HEK293 (cell line): ENCODE measurements at regions not wholly inside any gene's neighbourhood (a gene's known extent, or its start where the extent isn't known, plus 50 kb on each side); places are given as distances from the start of the nearest gene placed in this dataset.

Experiments used
- CTCF ChIA-PET: fragments of 350-600 bp; formaldehyde crosslinking; extraction: SDS; loops from one replicate; lab custom pipeline; 2021; ENCODE audit warnings: antibody characterized with exemption; lab: Yijun Ruan, JAX
- POLR2A ChIA-PET: fragments of 300-600 bp; formaldehyde crosslinking; extraction: SDS; loops from one replicate; lab custom pipeline; 2020; ENCODE audit warnings: antibody characterized with exemption, inconsistent platforms; lab: Yijun Ruan, JAX
- H3K27ac ChIP-seq: fragments of 200-500 bp; sonication (Bioruptor generic); 2 replicates; pipeline ENCODE4 v1.5.1; 2014; ENCODE audit warnings: low read depth, low read length, control low read depth, inconsistent platforms; ENCODE audit errors: extremely low read depth
- H3K36me3 ChIP-seq, 2 experiments: fragments of 200-500 bp in 1 of 2; sonication (Bioruptor generic) in 1 of 2; 1 replicate in 1 of 2; 2 replicates in 1 of 2; pipeline ENCODE4 v1.5.1; 2014 to 2017; ENCODE audit warnings: inconsistent platforms in 2 of 2, low read length in 2 of 2; ENCODE audit not compliant: control insufficient read depth in 2 of 2, insufficient read depth in 1 of 2
- H3K4me1 ChIP-seq: fragments of 200-500 bp; sonication (Bioruptor generic); 2 replicates; pipeline ENCODE4 v1.5.1; 2014; ENCODE audit warnings: mild to moderate bottlenecking, low read length, inconsistent platforms; ENCODE audit not compliant: control insufficient read depth, insufficient read depth
- H3K4me3 ChIP-seq: 2 replicates; pipeline ENCODE4 v1.5.1; 2011; ENCODE audit warnings: low read depth, mild to moderate bottlenecking, control low read depth, low read length, moderate library complexity
- H3K9me3 ChIP-seq: fragments of 200-500 bp; sonication (Bioruptor generic); 2 replicates; pipeline ENCODE4 v1.5.1; 2014; ENCODE audit warnings: low read depth, low read length, inconsistent platforms; ENCODE audit not compliant: control insufficient read depth, insufficient read depth
- BCL11B ChIP-seq: fragments of 450-650 bp; formaldehyde crosslinking; IDR thresholded peaks from 2 replicates; pipeline ENCODE4 v1.5.1; 2016; ENCODE audit warnings: low read depth, missing biosample characterization, missing genetic modification characterization
- CTCF ChIP-seq: fragments of 450-650 bp; formaldehyde crosslinking; IDR thresholded peaks from 2 replicates; pipeline ENCODE4 v1.5.1; 2016; ENCODE audit warnings: missing biosample characterization, missing genetic modification characterization
- GLIS1 ChIP-seq: fragments of 450-650 bp; formaldehyde crosslinking; IDR thresholded peaks from 2 replicates; pipeline ENCODE4 v1.5.1; 2016; ENCODE audit warnings: missing biosample characterization, missing genetic modification characterization
- HIC1 ChIP-seq: fragments of 450-650 bp; formaldehyde crosslinking; IDR thresholded peaks from 2 replicates; pipeline ENCODE4 v1.5.1; 2016; ENCODE audit warnings: missing biosample characterization, missing genetic modification characterization
- HOXD13 ChIP-seq: sonication (generic); formaldehyde crosslinking; IDR thresholded peaks from 2 replicates; pipeline ENCODE4 v1.8.0; 2022; ENCODE audit warnings: missing genetic modification reagents, borderline replicate concordance
- OSR2 ChIP-seq: fragments of 450-650 bp; formaldehyde crosslinking; IDR thresholded peaks from 2 replicates; pipeline ENCODE4 v1.5.1; 2016; ENCODE audit warnings: missing biosample characterization, missing genetic modification characterization
- REPIN1 ChIP-seq: fragments of 450-650 bp; formaldehyde crosslinking; IDR thresholded peaks from 2 replicates; pipeline ENCODE4 v1.5.1; 2017; ENCODE audit warnings: missing biosample characterization, missing genetic modification characterization, low read depth
- SALL2 ChIP-seq: fragments of 450-650 bp; formaldehyde crosslinking; IDR thresholded peaks from 2 replicates; pipeline ENCODE4 v1.5.0; 2017; ENCODE audit warnings: missing biosample characterization, mild to moderate bottlenecking, missing genetic modification characterization, borderline replicate concordance
- SP7 ChIP-seq: fragments of 450-650 bp; formaldehyde crosslinking; IDR thresholded peaks from 2 replicates; pipeline ENCODE4 v1.5.1; 2016; ENCODE audit warnings: missing biosample characterization, missing genetic modification characterization
- ZBTB20 ChIP-seq: fragments of 450-650 bp; formaldehyde crosslinking; IDR thresholded peaks from 2 replicates; pipeline ENCODE4 v1.5.1; 2016; ENCODE audit warnings: missing biosample characterization, missing genetic modification characterization
- ZBTB8A ChIP-seq: fragments of 450-650 bp; formaldehyde crosslinking; IDR thresholded peaks from 2 replicates; pipeline ENCODE4 v1.5.1; 2016; ENCODE audit warnings: missing biosample characterization, missing genetic modification characterization
- ZNF10 ChIP-seq: fragments of 450-650 bp; formaldehyde crosslinking; IDR thresholded peaks from 2 replicates; pipeline ENCODE4 v1.5.1; 2017; ENCODE audit warnings: missing biosample characterization, missing genetic modification characterization
- ZNF211 ChIP-seq: fragments of 450-650 bp; formaldehyde crosslinking; IDR thresholded peaks from 2 replicates; pipeline ENCODE4 v1.5.1; 2016; ENCODE audit warnings: low read depth, missing biosample characterization, missing genetic modification characterization
- ZNF223 ChIP-seq: fragments of 450-650 bp; formaldehyde crosslinking; IDR thresholded peaks from 2 replicates; pipeline ENCODE4 v1.5.1; 2016; ENCODE audit warnings: missing biosample characterization, missing genetic modification characterization
- ZNF248 ChIP-seq: fragments of 450-650 bp; formaldehyde crosslinking; IDR thresholded peaks from 2 replicates; pipeline ENCODE4 v1.5.1; 2017; ENCODE audit warnings: missing biosample characterization, missing genetic modification characterization
- ZNF324 ChIP-seq: fragments of 450-650 bp; formaldehyde crosslinking; IDR thresholded peaks from 2 replicates; pipeline ENCODE4 v1.5.1; 2016; ENCODE audit warnings: missing biosample characterization, missing genetic modification characterization
- ZNF37A ChIP-seq: fragments of 450-650 bp; IDR thresholded peaks from 2 replicates; pipeline ENCODE4 v1.5.1; 2018; ENCODE audit warnings: missing biosample characterization, missing genetic modification characterization
- ZNF530 ChIP-seq: fragments of 450-650 bp; formaldehyde crosslinking; IDR thresholded peaks from 2 replicates; pipeline ENCODE4 v1.5.1; 2016; ENCODE audit warnings: low read depth, missing biosample characterization, missing genetic modification characterization
- ZNF548 ChIP-seq: fragments of 450-650 bp; formaldehyde crosslinking; IDR thresholded peaks from 2 replicates; pipeline ENCODE4 v1.5.1; 2016; ENCODE audit warnings: missing biosample characterization, missing genetic modification characterization
- ZNF580 ChIP-seq: fragments of 450-650 bp; formaldehyde crosslinking; IDR thresholded peaks from 2 replicates; pipeline ENCODE4 v1.5.1; 2016; ENCODE audit warnings: missing biosample characterization, missing genetic modification characterization
- ZNF610 ChIP-seq: fragments of 450-650 bp; formaldehyde crosslinking; IDR thresholded peaks from 2 replicates; pipeline ENCODE4 v1.5.1; 2016; ENCODE audit warnings: missing biosample characterization, missing genetic modification characterization, borderline replicate concordance
- ZNF629 ChIP-seq: fragments of 450-650 bp; formaldehyde crosslinking; IDR thresholded peaks from 2 replicates; pipeline ENCODE4 v1.5.1; 2017; ENCODE audit warnings: missing biosample characterization, missing genetic modification characterization
- ZNF76 ChIP-seq: fragments of 450-650 bp; formaldehyde crosslinking; IDR thresholded peaks from 2 replicates; pipeline ENCODE4; 2016; ENCODE audit warnings: low read depth, missing biosample characterization, missing genetic modification characterization, borderline replicate concordance
- ZSCAN30 ChIP-seq: fragments of 450-650 bp; IDR thresholded peaks from 2 replicates; pipeline ENCODE4 v1.5.1; 2018; ENCODE audit warnings: missing biosample characterization, mild to moderate bottlenecking, missing genetic modification characterization, moderate library complexity
- TF ChIP-seq, protein P1 (sequence below): fragments of 450-650 bp; formaldehyde crosslinking; IDR thresholded peaks from 2 replicates; pipeline ENCODE4 v1.5.1; 2016; ENCODE audit warnings: missing biosample characterization, missing genetic modification characterization
- TF ChIP-seq, protein P2 (sequence below): fragments of 450-650 bp; formaldehyde crosslinking; IDR thresholded peaks from 2 replicates; pipeline ENCODE4 v1.5.1; 2016; ENCODE audit warnings: missing biosample characterization, missing genetic modification characterization
- TF ChIP-seq, protein P3 (sequence below): fragments of 450-650 bp; formaldehyde crosslinking; IDR thresholded peaks from 2 replicates; pipeline ENCODE4 v1.5.1; 2017; ENCODE audit warnings: missing biosample characterization, mild to moderate bottlenecking, missing genetic modification characterization, moderate library complexity

DNA sequence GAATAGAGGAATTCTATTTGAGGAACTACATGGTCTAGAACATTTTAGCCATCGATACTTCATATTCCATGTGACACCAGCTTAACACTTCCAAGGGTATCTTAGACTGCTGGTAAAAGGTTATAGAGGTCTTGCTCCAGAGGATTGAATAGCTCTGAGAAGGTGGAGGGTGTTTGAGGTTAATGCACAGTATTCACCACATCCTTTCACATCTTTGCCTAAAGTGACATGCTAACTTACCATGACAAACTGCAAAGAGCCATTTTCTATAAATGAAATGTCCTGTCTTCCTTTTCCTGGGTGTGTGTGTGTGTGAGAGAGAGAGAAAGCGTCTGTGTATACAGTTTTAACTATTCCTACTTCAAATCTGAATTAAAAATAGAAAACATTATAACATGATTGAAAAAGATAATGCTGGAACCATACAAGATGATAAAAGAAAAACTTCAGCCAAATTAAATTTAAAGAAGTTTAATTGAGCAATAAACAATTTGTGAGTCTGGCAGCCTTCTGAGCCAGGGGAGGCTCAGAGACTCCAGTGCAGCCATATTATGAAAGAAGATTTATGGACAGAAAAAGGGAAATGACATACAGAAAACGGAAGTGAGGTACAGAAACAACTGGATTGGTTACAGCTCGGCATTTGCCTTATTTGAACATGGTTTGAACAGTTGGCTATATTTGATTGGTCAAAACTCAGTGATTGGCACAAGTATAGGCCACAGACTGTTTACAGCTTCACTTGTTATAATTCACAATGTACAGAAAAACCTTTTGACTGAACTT, 320.9 kb upstream of the CCDC179 start:
- Histone ChIP-seq H3K36me3 (no peaks in the 10 kb centered on the region), H3K4me1 (no peaks in the 10 kb centered on the region), H3K27ac (no peak overlapping the region), H3K4me3 (no peak overlapping the region), H3K9me3 (no peaks in the 10 kb centered on the region)
- ChIA-PET CTCF (no interaction called here), POLR2A (no interaction called here)
- TF ChIP-seq ZNF530, result no peak
- TF ChIP-seq ZNF211 (tag by site-specific recombination), result no peak
- no peak for TF ChIP-seq ZNF580 (tag by site-specific recombination)
- TF ChIP-seq ZNF610 (tag by site-specific recombination), result no peak
- TF ChIP-seq BCL11B (tag by site-specific recombination), result no peak
- no peak for TF ChIP-seq ZNF223 (tag by site-specific recombination)
- TF ChIP-seq, protein P1, sequence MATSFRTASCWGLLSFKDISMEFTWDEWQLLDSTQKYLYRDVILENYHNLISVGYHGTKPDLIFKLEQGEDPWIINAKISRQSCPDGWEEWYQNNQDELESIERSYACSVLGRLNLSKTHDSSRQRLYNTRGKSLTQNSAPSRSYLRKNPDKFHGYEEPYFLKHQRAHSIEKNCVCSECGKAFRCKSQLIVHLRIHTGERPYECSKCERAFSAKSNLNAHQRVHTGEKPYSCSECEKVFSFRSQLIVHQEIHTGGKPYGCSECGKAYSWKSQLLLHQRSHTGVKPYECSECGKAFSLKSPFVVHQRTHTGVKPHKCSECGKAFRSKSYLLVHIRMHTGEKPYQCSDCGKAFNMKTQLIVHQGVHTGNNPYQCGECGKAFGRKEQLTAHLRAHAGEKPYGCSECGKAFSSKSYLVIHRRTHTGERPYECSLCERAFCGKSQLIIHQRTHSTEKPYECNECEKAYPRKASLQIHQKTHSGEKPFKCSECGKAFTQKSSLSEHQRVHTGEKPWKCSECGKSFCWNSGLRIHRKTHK, result no peak
- no peak for TF ChIP-seq GLIS1
- no peak for TF ChIP-seq OSR2 (tag by site-specific recombination)
- TF ChIP-seq, protein P2, sequence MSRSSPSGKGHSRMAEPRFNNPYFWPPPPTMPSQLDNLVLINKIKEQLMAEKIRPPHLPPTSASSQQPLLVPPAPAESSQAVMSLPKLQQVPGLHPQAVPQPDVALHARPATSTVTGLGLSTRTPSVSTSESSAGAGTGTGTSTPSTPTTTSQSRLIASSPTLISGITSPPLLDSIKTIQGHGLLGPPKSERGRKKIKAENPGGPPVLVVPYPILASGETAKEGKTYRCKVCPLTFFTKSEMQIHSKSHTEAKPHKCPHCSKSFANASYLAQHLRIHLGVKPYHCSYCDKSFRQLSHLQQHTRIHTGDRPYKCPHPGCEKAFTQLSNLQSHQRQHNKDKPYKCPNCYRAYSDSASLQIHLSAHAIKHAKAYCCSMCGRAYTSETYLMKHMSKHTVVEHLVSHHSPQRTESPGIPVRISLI (tag by site-specific recombination), result no peak
- no peak for TF ChIP-seq ZBTB8A (tag by site-specific recombination)
- no peak for TF ChIP-seq ZNF548 (tag by site-specific recombination)
- no peak for TF ChIP-seq CTCF (tag by site-specific recombination)
- TF ChIP-seq HOXD13 (CRISPR knock-in tag), result no peak
- no peak for TF ChIP-seq ZNF37A (tag by site-specific recombination)

- no peak for TF ChIP-seq ZBTB20 (tag by site-specific recombination)
- no peak for TF ChIP-seq SP7 (tag by site-specific recombination)
- no peak for TF ChIP-seq ZNF629
- TF ChIP-seq SALL2 (tag by site-specific recombination), result no peak
- TF ChIP-seq ZSCAN30, result no peak
- no peak for TF ChIP-seq ZNF248 (tag by site-specific recombination)
- TF ChIP-seq ZNF76 (tag by site-specific recombination), result no peak
- TF ChIP-seq ZNF324 (tag by site-specific recombination), result no peak
- no peak for TF ChIP-seq ZNF37A (tag by site-specific recombination)
- no peak for TF ChIP-seq HIC1
- TF ChIP-seq REPIN1, result no peak
- TF ChIP-seq, protein P3, sequence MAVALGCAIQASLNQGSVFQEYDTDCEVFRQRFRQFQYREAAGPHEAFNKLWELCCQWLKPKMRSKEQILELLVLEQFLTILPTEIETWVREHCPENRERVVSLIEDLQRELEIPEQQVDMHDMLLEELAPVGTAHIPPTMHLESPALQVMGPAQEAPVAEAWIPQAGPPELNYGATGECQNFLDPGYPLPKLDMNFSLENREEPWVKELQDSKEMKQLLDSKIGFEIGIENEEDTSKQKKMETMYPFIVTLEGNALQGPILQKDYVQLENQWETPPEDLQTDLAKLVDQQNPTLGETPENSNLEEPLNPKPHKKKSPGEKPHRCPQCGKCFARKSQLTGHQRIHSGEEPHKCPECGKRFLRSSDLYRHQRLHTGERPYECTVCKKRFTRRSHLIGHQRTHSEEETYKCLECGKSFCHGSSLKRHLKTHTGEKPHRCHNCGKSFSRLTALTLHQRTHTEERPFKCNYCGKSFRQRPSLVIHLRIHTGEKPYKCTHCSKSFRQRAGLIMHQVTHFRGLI (tag by site-specific recombination), result no peak
- TF ChIP-seq ZNF10 (tag by site-specific recombination), result no peak
- H3K27ac ChIP-seq, result no peak overlapping the region
- CTCF ChIA-PET, result no interaction called here
- no peak overlapping the region for H3K4me3 ChIP-seq
- POLR2A ChIA-PET, result no interaction called here
- no peaks in the 10 kb centered on the region for H3K4me1 ChIP-seq
- no peaks in the 10 kb centered on the region for H3K36me3 ChIP-seq
- H3K9me3 ChIP-seq, result no peaks in the 10 kb centered on the region
Measured at GRCh38 chr11:23192256-23192655, 332.0 kb upstream of the CCDC179 start.
